Psoas muscle (tissue), 7 donors: ENCODE measurements at regions not wholly inside any gene's neighbourhood (a gene's known extent, or its start where the extent isn't known, plus 50 kb on each side); places are given as distances from the start of the nearest gene placed in this dataset.
"Not testable (repeated sequence)": the region's sequence is repeated elsewhere in the genome, so short reads cannot be mapped to it uniquely, and the experiment has no call there.

ENCODE experiments used
- ATAC-seq, 4 donors: fragments of 200-7000 bp; cut with Tn5 transposase; one replicate each; pipeline ENCODE4 v1.9.1; 2020; ENCODE audit warnings: moderate library complexity in 3 of 4, mild to moderate bottlenecking in 2 of 4
- DNase-seq, 2 donors: peaks; one replicate each; pipeline ENCODE4 v3.0.0-alpha.2; 2020
- H3K27ac ChIP-seq: fragments of 200-600 bp; one replicate; pipeline ENCODE4 v1.8.0; 2022
- H3K27me3 ChIP-seq, 3 donors: fragments of 200-600 bp in 1 of 3; one replicate each; pipeline versions ENCODE4 v1.6.1 to v1.8.0; 2013 to 2022; ENCODE audit warnings: low read length in 2 of 3, mild to moderate bottlenecking in 2 of 3, moderate library complexity in 1 of 3; ENCODE audit not compliant: insufficient read depth in 3 of 3
- H3K36me3 ChIP-seq, 2 donors: fragments of 200-600 bp in 1 of 2; one replicate each; pipeline versions ENCODE4 v1.6.1 to v1.8.0; 2013 to 2022; ENCODE audit warnings: low read depth in 1 of 2, mild to moderate bottlenecking in 1 of 2, moderate library complexity in 1 of 2; ENCODE audit not compliant: insufficient read depth in 1 of 2
- H3K4me1 ChIP-seq: fragments of 200-600 bp; one replicate; pipeline ENCODE4 v1.8.0; 2022
- H3K4me3 ChIP-seq: fragments of 200-600 bp; one replicate; pipeline ENCODE4 v1.8.0; 2022; ENCODE audit warnings: mild to moderate bottlenecking
- H3K9me3 ChIP-seq: fragments of 200-600 bp; one replicate; pipeline ENCODE4 v1.8.0; 2022
- CTCF ChIP-seq: fragments of 200-600 bp; IDR thresholded peaks from one replicate; pipeline ENCODE4 v1.8.0; 2022; ENCODE audit warnings: antibody characterized with exemption
- WGBS, 3 donors: extraction: QIAGEN DNeasy Blood & Tissue Kit; methylation state at CpG; one replicate each; pipeline versions ENCODE4 v1.1.6 to v1.1.7; 2013; 5-methylcytosine and 5-hydroxymethylcytosine counted together
- intact Hi-C, 2 donors: fragments of 100-400 bp; cut with DNase I; formaldehyde crosslinking; loops; one replicate each; pipeline versions ENCODE4 v1.11.0 to v1.14.2; 2022
- donor health status: healthy with polysubstance abuse.
- donor health status: DM: no; HTN: no; CAD: no; lungs with moderate emphysema.
- donor health status: Bipolar disorder and iron deficiency.
- donor health status: healthy.
- donor health status: DM: yes; HTN: yes; CAD: no.
- donor health status: DM: no; HTN: no; CAD: no.
- donor health status: DM: yes; HTN: yes; CAD: no.

GRCh38 chr7:113752689-113753088, 166.1 kb downstream of the PPP1R3A start:
- WGBS, 3 donors: 47 to 71% (median 57%) methylated on average over 3 of the region's 3 CpGs
- Histone ChIP-seq H3K27me3 (no peaks in the 10 kb centered on the region), H3K4me3 (no peak overlapping the region), H3K9me3 (no peaks in the 10 kb centered on the region), H3K36me3 (no peaks in the 10 kb centered on the region), H3K27ac (no peak overlapping the region), H3K4me1 (peaks cover 7% of the 10 kb centered on the region)
- TF ChIP-seq CTCF: no peak
- intact Hi-C loops: no loop called here
- DNase-seq: no peak
- ATAC-seq: no peak

DNA sequence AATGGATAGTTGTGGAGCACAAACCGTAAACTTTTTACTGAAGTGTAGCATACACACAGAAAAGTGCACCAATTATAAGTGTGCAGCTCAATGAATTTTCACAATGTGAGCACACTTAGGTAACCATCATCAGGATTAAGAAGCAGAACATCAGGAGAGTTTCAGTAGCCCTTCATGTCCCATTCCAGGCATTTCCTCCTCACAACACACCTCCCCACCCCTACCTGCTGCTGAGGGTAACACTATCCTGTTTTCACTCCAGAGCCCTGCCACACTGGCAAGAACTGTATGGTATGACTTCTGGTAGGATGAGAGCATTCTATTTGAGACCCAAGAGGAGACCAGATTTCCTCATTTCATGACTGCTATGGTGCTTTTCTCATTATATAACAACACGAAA, 166.5 kb downstream of the PPP1R3A start:
- WGBS, 3 donors: 48 to 57% (median 50%) methylated on average over 2 of the region's 2 CpGs
- Histone ChIP-seq H3K9me3 (no peaks in the 10 kb centered on the region), H3K27ac (no peak overlapping the region), H3K36me3 (no peaks in the 10 kb centered on the region), H3K4me1 (peaks cover 7% of the 10 kb centered on the region), H3K27me3 (no peaks in the 10 kb centered on the region), H3K4me3 (no peak overlapping the region)
- DNase-seq (no peak), ATAC-seq (peak in 2 of 4 donors; percentile 34 to 37)
- intact Hi-C loops: no loop called here
- TF ChIP-seq CTCF: no peak

GRCh38 chr7:113751547-113751946, 167.3 kb downstream of the PPP1R3A start:
- Histone ChIP-seq H3K4me3 (no peak overlapping the region), H3K9me3 (no peaks in the 10 kb centered on the region), H3K27me3 (no peaks in the 10 kb centered on the region), H3K36me3 (no peaks in the 10 kb centered on the region), H3K4me1 (peaks cover 7% of the 10 kb centered on the region), H3K27ac (no peak overlapping the region)
- TF ChIP-seq CTCF: no peak
- ATAC-seq (no peak), DNase-seq (no peak)
- intact Hi-C loops: no loop called here
- 18 to 72% (median 42%) methylated on average over 1 of the region's 1 CpG for WGBS, 3 donors

DNA sequence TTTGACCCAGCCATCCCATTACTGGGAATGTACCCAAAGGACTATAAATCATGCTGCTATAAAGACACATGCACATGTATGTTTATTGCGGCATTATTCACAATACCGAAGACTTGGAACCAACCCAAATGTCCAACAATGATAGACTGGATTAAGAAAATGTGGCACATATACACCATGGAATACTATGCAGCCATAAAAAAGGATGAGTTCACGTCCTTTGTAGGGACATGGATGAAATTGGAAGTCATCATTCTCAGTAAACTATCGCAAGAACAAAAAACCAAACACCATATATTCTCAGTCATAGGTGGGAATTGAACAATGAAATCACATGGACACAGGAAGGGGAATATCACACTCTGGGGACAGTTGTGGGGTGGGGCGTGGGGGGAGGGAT, 170.4 kb downstream of the PPP1R3A start:
- H3K4me3 ChIP-seq, H3K9me3 ChIP-seq, H3K4me1 ChIP-seq, H3K36me3 ChIP-seq, H3K27me3 ChIP-seq, ATAC-seq, DNase-seq, intact Hi-C loops, H3K27ac ChIP-seq: not testable (repeated sequence)
- 81 to 90% (median 88%) methylated on average over 5 of the region's 5 CpGs for WGBS, 3 donors

DNA sequence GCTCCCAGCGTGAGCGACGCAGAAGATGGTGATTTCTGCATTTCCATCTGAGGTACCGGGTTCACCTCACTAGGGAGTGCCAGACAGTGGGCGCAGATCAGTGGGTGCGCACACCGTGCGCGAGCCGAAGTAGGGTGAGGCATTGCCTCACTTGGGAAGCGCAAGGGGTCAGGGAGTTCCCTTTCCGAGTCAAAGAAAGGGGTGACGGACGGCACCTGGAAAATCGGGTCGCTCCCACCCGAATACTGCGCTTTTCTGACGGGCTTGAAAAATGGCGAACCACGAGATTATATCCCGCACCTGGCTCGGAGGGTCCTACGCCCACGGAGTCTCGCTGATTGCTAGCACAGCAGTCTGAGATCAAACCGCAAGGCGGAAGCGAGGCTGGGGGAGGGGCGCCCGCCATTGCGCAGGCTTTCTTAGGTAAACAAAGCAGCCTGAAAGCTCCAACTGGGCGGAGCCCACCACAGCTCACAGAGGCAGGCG, 175.8 kb downstream of the PPP1R3A start:
- DNase-seq, H3K4me3 ChIP-seq, ATAC-seq, H3K4me1 ChIP-seq, H3K27me3 ChIP-seq, H3K9me3 ChIP-seq, intact Hi-C loops, H3K36me3 ChIP-seq, H3K27ac ChIP-seq: not testable (repeated sequence)
- WGBS, 3 donors: 92 to 95% (median 93%) methylated on average over 32 to 33 of the region's 34 CpGs

- Histone ChIP-seq H3K9me3 (no peaks in the 10 kb centered on the region), H3K27ac (no peak overlapping the region), H3K4me3 (no peak overlapping the region), H3K4me1 (no peaks in the 10 kb centered on the region), H3K36me3 (no peaks in the 10 kb centered on the region), H3K27me3 (no peaks in the 10 kb centered on the region)
- DNase-seq (no peak), ATAC-seq (no peak)
- WGBS, 3 donors: 95 to 96% (median 95%) methylated on average over 2 of the region's 2 CpGs
- intact Hi-C loops: no loop called here
- TF ChIP-seq CTCF: no peak
Observed at GRCh38 chr7:113742377-113742776, 176.4 kb downstream of the PPP1R3A start.
